HEK293 (cell line): ENCODE measurements at regions not wholly inside any gene's neighbourhood (a gene's known extent, or its start where the extent isn't known, plus 50 kb on each side); places are given as distances from the start of the nearest gene placed in this dataset.
A peak's percentile ranks its signal among the peaks of the same experiment; 100 is the strongest.

Experiments used
- CTCF ChIA-PET: fragments of 350-600 bp; formaldehyde crosslinking; extraction: SDS; loops from one replicate; lab custom pipeline; 2021; ENCODE audit warnings: antibody characterized with exemption; lab: Yijun Ruan, JAX
- POLR2A ChIA-PET: fragments of 300-600 bp; formaldehyde crosslinking; extraction: SDS; loops from one replicate; lab custom pipeline; 2020; ENCODE audit warnings: antibody characterized with exemption, inconsistent platforms; lab: Yijun Ruan, JAX
- H3K27ac ChIP-seq: fragments of 200-500 bp; sonication (Bioruptor generic); 2 replicates; pipeline ENCODE4 v1.5.1; 2014; ENCODE audit warnings: low read depth, low read length, control low read depth, inconsistent platforms; ENCODE audit errors: extremely low read depth
- H3K36me3 ChIP-seq, 2 experiments: fragments of 200-500 bp in 1 of 2; sonication (Bioruptor generic) in 1 of 2; 1 replicate in 1 of 2; 2 replicates in 1 of 2; pipeline ENCODE4 v1.5.1; 2014 to 2017; ENCODE audit warnings: inconsistent platforms in 2 of 2, low read length in 2 of 2; ENCODE audit not compliant: control insufficient read depth in 2 of 2, insufficient read depth in 1 of 2
- H3K4me1 ChIP-seq: fragments of 200-500 bp; sonication (Bioruptor generic); 2 replicates; pipeline ENCODE4 v1.5.1; 2014; ENCODE audit warnings: mild to moderate bottlenecking, low read length, inconsistent platforms; ENCODE audit not compliant: control insufficient read depth, insufficient read depth
- H3K4me3 ChIP-seq: 2 replicates; pipeline ENCODE4 v1.5.1; 2011; ENCODE audit warnings: low read depth, mild to moderate bottlenecking, control low read depth, low read length, moderate library complexity
- H3K9me3 ChIP-seq: fragments of 200-500 bp; sonication (Bioruptor generic); 2 replicates; pipeline ENCODE4 v1.5.1; 2014; ENCODE audit warnings: low read depth, low read length, inconsistent platforms; ENCODE audit not compliant: control insufficient read depth, insufficient read depth
- FEZF1 ChIP-seq: fragments of 450-650 bp; formaldehyde crosslinking; IDR thresholded peaks from 2 replicates; pipeline ENCODE4 v1.5.1; 2016; ENCODE audit warnings: missing biosample characterization, missing genetic modification characterization
- IKZF3 ChIP-seq: fragments of 450-650 bp; IDR thresholded peaks from 2 replicates; pipeline ENCODE4 v1.5.0; 2018; ENCODE audit warnings: missing biosample characterization, mild to moderate bottlenecking, missing genetic modification characterization, moderate library complexity
- KLF1 ChIP-seq: fragments of 450-650 bp; formaldehyde crosslinking; IDR thresholded peaks from 2 replicates; pipeline ENCODE4 v1.5.1; 2016; ENCODE audit warnings: missing biosample characterization, missing genetic modification characterization
- KLF17 ChIP-seq: fragments of 450-650 bp; formaldehyde crosslinking; IDR thresholded peaks from 2 replicates; pipeline ENCODE4 v1.5.1; 2016; ENCODE audit warnings: missing biosample characterization, missing genetic modification characterization
- SETDB1 ChIP-seq: IDR thresholded peaks from one replicate; pipeline ENCODE4 v1.6.1; 2017; ENCODE audit warnings: mild to moderate bottlenecking, low read length, moderate library complexity, mixed read lengths; ENCODE audit not compliant: insufficient read length
- SP2 ChIP-seq: fragments of 450-650 bp; formaldehyde crosslinking; IDR thresholded peaks from 2 replicates; pipeline ENCODE4 v1.5.1; 2016; ENCODE audit warnings: missing biosample characterization, missing genetic modification characterization
- ZBTB26 ChIP-seq: fragments of 450-650 bp; formaldehyde crosslinking; optimal IDR thresholded peaks from 2 replicates; pipeline ENCODE3; 2016; ENCODE audit warnings: missing biosample characterization, mild to moderate bottlenecking, missing genetic modification characterization
- ZBTB49 ChIP-seq: fragments of 450-650 bp; formaldehyde crosslinking; IDR thresholded peaks from 2 replicates; pipeline ENCODE4 v1.5.1; 2016; ENCODE audit warnings: missing biosample characterization, missing genetic modification characterization, low read depth
- ZBTB6 ChIP-seq: fragments of 450-650 bp; formaldehyde crosslinking; IDR thresholded peaks from 2 replicates; pipeline ENCODE4 v1.5.1; 2017; ENCODE audit warnings: missing biosample characterization, missing genetic modification characterization
- ZNF112 ChIP-seq: fragments of 450-650 bp; formaldehyde crosslinking; IDR thresholded peaks from 2 replicates; pipeline ENCODE4 v1.5.0; 2017; ENCODE audit warnings: missing biosample characterization, missing genetic modification characterization
- ZNF132 ChIP-seq: fragments of 450-650 bp; formaldehyde crosslinking; IDR thresholded peaks from 2 replicates; pipeline ENCODE4 v1.5.1; 2017; ENCODE audit warnings: missing biosample characterization, missing genetic modification characterization, borderline replicate concordance
- ZNF133 ChIP-seq: fragments of 450-650 bp; formaldehyde crosslinking; IDR thresholded peaks from 2 replicates; pipeline ENCODE4 v1.5.1; 2016; ENCODE audit warnings: missing biosample characterization, missing genetic modification characterization
- ZNF146 ChIP-seq: fragments of 450-650 bp; formaldehyde crosslinking; IDR thresholded peaks from 2 replicates; pipeline ENCODE4 v1.5.1; 2016; ENCODE audit warnings: missing biosample characterization, missing genetic modification characterization
- ZNF169 ChIP-seq: fragments of 450-650 bp; formaldehyde crosslinking; IDR thresholded peaks from 2 replicates; pipeline ENCODE4 v1.5.1; 2016; ENCODE audit warnings: missing biosample characterization, missing genetic modification characterization
- ZNF174 ChIP-seq: fragments of 450-650 bp; formaldehyde crosslinking; IDR thresholded peaks from 2 replicates; pipeline ENCODE4 v1.5.0; 2017; ENCODE audit warnings: missing biosample characterization, mild to moderate bottlenecking, missing genetic modification characterization
- ZNF19 ChIP-seq: fragments of 450-650 bp; formaldehyde crosslinking; IDR thresholded peaks from 2 replicates; pipeline ENCODE4; 2016; ENCODE audit warnings: missing biosample characterization, missing genetic modification characterization, low read depth
- ZNF366 ChIP-seq: fragments of 450-650 bp; formaldehyde crosslinking; conservative IDR thresholded peaks from 2 replicates; pipeline ENCODE4 v1.5.1; 2016; ENCODE audit warnings: missing biosample characterization, missing genetic modification characterization
- ZNF404 ChIP-seq: fragments of 450-650 bp; formaldehyde crosslinking; IDR thresholded peaks from 2 replicates; pipeline ENCODE4 v1.5.1; 2017; ENCODE audit warnings: missing biosample characterization, missing genetic modification characterization
- ZNF416 ChIP-seq: fragments of 450-650 bp; formaldehyde crosslinking; IDR thresholded peaks from 2 replicates; pipeline ENCODE4 v1.5.1; 2016; ENCODE audit warnings: missing biosample characterization, missing genetic modification characterization
- ZNF561 ChIP-seq: fragments of 450-650 bp; IDR thresholded peaks from 2 replicates; pipeline ENCODE4 v1.5.1; 2018; ENCODE audit warnings: missing biosample characterization, missing genetic modification characterization, borderline replicate concordance
- ZNF670 ChIP-seq: fragments of 450-650 bp; formaldehyde crosslinking; IDR thresholded peaks from 2 replicates; pipeline ENCODE4 v1.5.1; 2016; ENCODE audit warnings: missing biosample characterization, missing genetic modification characterization, low read depth
- ZNF692 ChIP-seq: fragments of 450-650 bp; formaldehyde crosslinking; IDR thresholded peaks from 2 replicates; pipeline ENCODE4 v1.5.1; 2016; ENCODE audit warnings: missing biosample characterization, missing genetic modification characterization
- ZNF837 ChIP-seq: fragments of 450-650 bp; formaldehyde crosslinking; IDR thresholded peaks from 2 replicates; pipeline ENCODE4 v1.5.1; 2016; ENCODE audit warnings: missing biosample characterization, missing genetic modification characterization
- ZNF843 ChIP-seq: fragments of 450-650 bp; formaldehyde crosslinking; IDR thresholded peaks from 2 replicates; pipeline ENCODE4 v1.5.1; 2016; ENCODE audit warnings: missing biosample characterization, missing genetic modification characterization

- Histone ChIP-seq H3K9me3 (no peaks in the 10 kb centered on the region), H3K4me1 (no peaks in the 10 kb centered on the region), H3K36me3 (no peaks in the 10 kb centered on the region), H3K4me3 (no peak overlapping the region), H3K27ac (no peak overlapping the region)
- CTCF ChIA-PET: no interaction called here
- POLR2A ChIA-PET: no interaction called here
- TF ChIP-seq ZNF561 (tag by site-specific recombination) (no peak), ZNF112 (tag by site-specific recombination) (no peak), ZNF416 (no peak), ZNF404 (no peak), SP2 (tag by site-specific recombination) (no peak), ZNF19 (tag by site-specific recombination) (no peak), ZNF146 (tag by site-specific recombination) (no peak), IKZF3 (tag by site-specific recombination) (no peak), ZBTB6 (tag by site-specific recombination) (no peak), KLF17 (tag by site-specific recombination) (no peak), ZNF132 (tag by site-specific recombination) (no peak), ZNF169 (no peak), ZNF133 (tag by site-specific recombination) (no peak)
These were observed 458.7 kb upstream of the HS6ST1 start for GRCh38 chr2:128777196-128778035.

- Histone ChIP-seq H3K4me3 (no peak overlapping the region), H3K27ac (no peak overlapping the region), H3K4me1 (no peaks in the 10 kb centered on the region), H3K9me3 (no peaks in the 10 kb centered on the region), H3K36me3 (no peaks in the 10 kb centered on the region)
- TF ChIP-seq SETDB1: peak; percentile 63
- no peak for TF ChIP-seq ZNF366 (tag by site-specific recombination)
- no peak for TF ChIP-seq FEZF1
- no peak for TF ChIP-seq ZNF174 (tag by site-specific recombination)
- TF ChIP-seq KLF1 (tag by site-specific recombination): no peak
- CTCF ChIA-PET: no interaction called here
- POLR2A ChIA-PET: no interaction called here
These were observed 460.2 kb upstream of the HS6ST1 start for GRCh38 chr2:128778843-128779242.

GRCh38 chr2:128779301-128780095 lies 460.8 kb upstream of the HS6ST1 start:
- no peak overlapping the region for H3K4me3 ChIP-seq
- H3K27ac ChIP-seq: no peak overlapping the region
- POLR2A ChIA-PET: no interaction called here
- H3K36me3 ChIP-seq: no peaks in the 10 kb centered on the region
- CTCF ChIA-PET: no interaction called here
- H3K9me3 ChIP-seq: no peaks in the 10 kb centered on the region
- H3K4me1 ChIP-seq: no peaks in the 10 kb centered on the region
- TF ChIP-seq ZBTB49 (tag by site-specific recombination) (no peak), ZNF692 (tag by site-specific recombination) (no peak), KLF1 (tag by site-specific recombination) (no peak), ZBTB26 (tag by site-specific recombination) (no peak), ZNF670 (tag by site-specific recombination) (no peak), ZNF837 (tag by site-specific recombination) (no peak), ZNF843 (tag by site-specific recombination) (no peak)
